IMR-90 (cell line): ENCODE measurements at regions not wholly inside any gene's neighbourhood (a gene's known extent, or its start where the extent isn't known, plus 50 kb on each side); places are given as distances from the start of the nearest gene placed in this dataset.

ENCODE experiments used
- ATAC-seq: fragments of 200-7000 bp; cut with Tn5 transposase; 2 replicates; pipeline ENCODE4 v1.9.1; 2020; ENCODE audit warnings: low read depth, mild to moderate bottlenecking, moderate library complexity
- BruUV-seq: library from RNA; stranded (reverse); fragments of 400-500 nt; replicated peaks from 2 replicates; lab custom pipeline; 2021; lab: Mats Ljungman, UMichigan
- CTCF ChIA-PET: fragments of 300-600 bp; formaldehyde crosslinking; extraction: SDS; loops from one replicate; lab custom pipeline; 2021; ENCODE audit warnings: antibody characterized with exemption; lab: Yijun Ruan, JAX
- POLR2A ChIA-PET: fragments of 300-600 bp; sonication (Branson Sonifier 250); formaldehyde crosslinking; loops from one replicate; lab custom pipeline; 2022; ENCODE audit warnings: antibody characterized with exemption; ENCODE audit not compliant: unreplicated experiment; lab: Charles Lee
- DNase-seq: peaks from one replicate; pipeline ENCODE4 v3.0.0; 2013
- H2AFZ ChIP-seq: replicated peaks from 2 replicates; pipeline ENCODE3; 2013; ENCODE audit warnings: low read length, mild to moderate bottlenecking; ENCODE audit not compliant: poor library complexity
- H2AK5ac ChIP-seq: 2 replicates; pipeline ENCODE4 v1.6.1; 2013; ENCODE audit warnings: low read depth, low read length, inconsistent platforms
- H2AK9ac ChIP-seq: replicated peaks from 2 replicates; pipeline ENCODE3; 2013; ENCODE audit warnings: mild to moderate bottlenecking, low read depth, low read length, moderate library complexity; ENCODE audit not compliant: poor library complexity
- H2BK120ac ChIP-seq: 2 replicates; pipeline ENCODE4 v1.6.1; 2013; ENCODE audit warnings: low read depth, low read length, inconsistent platforms
- H2BK15ac ChIP-seq: 3 replicates; pipeline ENCODE4 v1.6.1; 2013; ENCODE audit warnings: low read depth, low read length, inconsistent platforms
- H2BK20ac ChIP-seq: 2 replicates; pipeline ENCODE4 v1.6.1; 2013; ENCODE audit warnings: low read depth, mild to moderate bottlenecking, inconsistent platforms, low read length, moderate library complexity
- H2BK5ac ChIP-seq: 2 replicates; pipeline ENCODE4 v1.6.1; 2013; ENCODE audit warnings: mild to moderate bottlenecking, low read depth, low read length, inconsistent platforms; ENCODE audit not compliant: poor library complexity, severe bottlenecking
- H3K14ac ChIP-seq: replicated peaks from 2 replicates; pipeline ENCODE4 v1.6.1; 2013; ENCODE audit warnings: low read depth, low read length, inconsistent platforms
- H3K18ac ChIP-seq: 2 replicates; pipeline ENCODE4 v1.6.1; 2013; ENCODE audit warnings: low read depth, low read length, control low read depth
- H3K23ac ChIP-seq: 2 replicates; pipeline ENCODE4 v1.6.1; 2013; ENCODE audit warnings: low read depth, low read length, inconsistent platforms
- H3K27ac ChIP-seq: 2 replicates; pipeline ENCODE4 v1.5.1; 2013; ENCODE audit warnings: mild to moderate bottlenecking, control low read depth, low read length; ENCODE audit not compliant: insufficient read depth
- H3K27me3 ChIP-seq: 2 replicates; pipeline ENCODE4 v1.6.1; 2013; ENCODE audit warnings: low read length; ENCODE audit not compliant: control insufficient read depth, insufficient read depth
- H3K36me3 ChIP-seq: 2 replicates; pipeline ENCODE4 v1.6.1; 2013; ENCODE audit warnings: low read length, mixed read lengths; ENCODE audit not compliant: control insufficient read depth, insufficient read depth
- H3K4ac ChIP-seq: 2 replicates; pipeline ENCODE4 v1.6.1; 2013; ENCODE audit warnings: low read depth, low read length, inconsistent platforms
- H3K4me1 ChIP-seq: 2 replicates; pipeline ENCODE4 v1.6.1; 2013; ENCODE audit warnings: low read length, mixed read lengths; ENCODE audit not compliant: control insufficient read depth, insufficient read depth
- H3K4me2 ChIP-seq: 2 replicates; pipeline ENCODE4 v1.6.1; 2013; ENCODE audit warnings: low read depth, mild to moderate bottlenecking, control low read depth, low read length, moderate library complexity
- H3K4me3 ChIP-seq: 2 replicates; pipeline ENCODE4 v1.5.1; 2013; ENCODE audit warnings: low read depth, mild to moderate bottlenecking, control low read depth, low read length, moderate library complexity; ENCODE audit not compliant: insufficient read depth
- H3K56ac ChIP-seq: 2 replicates; pipeline ENCODE4 v1.6.1; 2013; ENCODE audit warnings: low read length, inconsistent platforms; ENCODE audit not compliant: insufficient read depth; ENCODE audit errors: extremely low read depth
- H3K79me1 ChIP-seq, 2 experiments: 2 replicates each; pipeline ENCODE4 v1.6.1; 2013; ENCODE audit warnings: low read length in 2 of 2, inconsistent platforms in 1 of 2, low read depth in 1 of 2
- H3K9ac ChIP-seq: 2 replicates; pipeline ENCODE4 v1.6.1; 2013; ENCODE audit warnings: low read depth, low read length, control low read depth
- H3K9me1 ChIP-seq: 2 replicates; pipeline ENCODE4 v1.6.1; 2013; ENCODE audit warnings: low read length, inconsistent platforms; ENCODE audit not compliant: insufficient read depth
- H3K9me3 ChIP-seq: 2 replicates; pipeline ENCODE4 v1.6.1; 2013; ENCODE audit warnings: low read length; ENCODE audit not compliant: control insufficient read depth, insufficient read depth
- H4K20me1 ChIP-seq: 2 replicates; pipeline ENCODE4 v1.6.1; 2013; ENCODE audit warnings: low read length, inconsistent platforms; ENCODE audit not compliant: insufficient read depth
- H4K5ac ChIP-seq: 2 replicates; pipeline ENCODE4 v1.6.1; 2013; ENCODE audit warnings: mild to moderate bottlenecking, low read depth, low read length, control low read depth
- H4K8ac ChIP-seq, 2 experiments: 2 replicates each; pipeline ENCODE4 v1.6.1; 2013; ENCODE audit warnings: low read depth in 2 of 2, low read length in 2 of 2, control low read depth in 1 of 2, inconsistent platforms in 1 of 2
- H4K91ac ChIP-seq: 2 replicates; pipeline ENCODE4 v1.6.1; 2013; ENCODE audit warnings: low read depth, low read length, inconsistent platforms; ENCODE audit not compliant: insufficient read depth
- CEBPB ChIP-seq: IDR thresholded peaks from 2 replicates; pipeline ENCODE4 v1.6.1; 2012; ENCODE audit warnings: low read depth, low read length, improper control_type of control experiment
- FOS ChIP-seq: fragments of 150-350 bp; IDR thresholded peaks from 2 replicates; pipeline ENCODE4 v1.6.1; 2016; ENCODE audit warnings: low read depth, low read length
- MAFK ChIP-seq: IDR thresholded peaks from 2 replicates; pipeline ENCODE4 v1.6.1; 2012; ENCODE audit warnings: low read depth, low read length, improper control_type of control experiment
- MAZ ChIP-seq: IDR thresholded peaks from 2 replicates; pipeline ENCODE4 v1.6.1; 2012; ENCODE audit warnings: low read depth, mild to moderate bottlenecking, low read length, improper control_type of control experiment, moderate library complexity, borderline replicate concordance
- NFE2L2 ChIP-seq: fragments of 150-350 bp; IDR thresholded peaks from 2 replicates; pipeline ENCODE4 v1.6.1; 2016; ENCODE audit warnings: low read depth, mild to moderate bottlenecking, low read length
- RCOR1 ChIP-seq: IDR thresholded peaks from 2 replicates; pipeline ENCODE4 v1.6.1; 2012; ENCODE audit warnings: mild to moderate bottlenecking, low read length, improper control_type of control experiment; ENCODE audit not compliant: insufficient replicate concordance
- SMC3 ChIP-seq: fragments of 150-350 bp; IDR thresholded peaks from 2 replicates; pipeline ENCODE4 v1.6.1; 2016; ENCODE audit warnings: low read depth, mild to moderate bottlenecking, antibody characterized with exemption, low read length, moderate library complexity
- WGBS, 2 experiments: methylation state at CpG; one replicate each; pipeline versions ENCODE4 v1.1.5 to v1.1.7; 2013; ENCODE audit warnings: missing lambda C conversion rate in 2 of 2; ENCODE audit not compliant: insufficient read length in 1 of 2; ENCODE audit errors: extremely low coverage in 2 of 2; 5-methylcytosine and 5-hydroxymethylcytosine counted together
- dilution Hi-C: fragments of 300-500 bp; cut with HindIII; formaldehyde crosslinking; loops from one replicate; pipeline ENCODE4 v1.14.3; 2018; ENCODE audit warnings: low sequenced_read_pairs; ENCODE audit not compliant: unreplicated experiment
- in situ Hi-C: fragments of 300-500 bp; cut with MboI; formaldehyde crosslinking; loops from 3 replicates; pipeline ENCODE4 v1.14.3; 2019; ENCODE audit warnings: low sequenced_read_pairs, inconsistent platforms, mixed read lengths
- intact Hi-C: fragments of 100-400 bp; cut with micrococcal nuclease; formaldehyde crosslinking; loops from 2 replicates; pipeline ENCODE4 v1.10.0; 2022

DNA sequence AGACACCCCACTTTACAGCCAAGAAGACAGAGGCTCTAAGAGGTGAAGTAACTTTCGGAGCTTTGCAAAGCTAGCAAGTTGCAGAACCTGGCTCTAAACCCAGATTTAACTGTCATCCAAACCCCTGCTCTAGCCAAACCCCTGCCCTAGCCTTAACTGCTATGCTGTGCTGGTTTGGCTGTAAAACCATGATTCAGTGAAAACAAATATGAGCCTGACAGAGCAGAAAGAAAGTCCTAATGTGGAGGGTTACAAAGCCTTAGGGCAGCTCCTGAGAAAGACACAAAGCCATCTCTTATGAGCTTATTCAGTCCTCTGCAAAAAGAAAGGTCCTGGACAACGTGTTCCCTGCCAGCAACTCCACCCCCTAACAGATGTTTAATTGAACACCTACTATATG is 172.8 kb downstream of the KATNAL1 start:
- ChIA-PET CTCF (interaction anchor here (0.6 to 1.6 kb wide), 2 partner anchors 9 to 520 kb away, joined by 3 to 4 read pairs; no protein-coding TSS in a partner anchor), POLR2A (no interaction called here)
- WGBS, 2 experiments: no CpG with 5 or more reads among the region's 2 CpGs
- no peak overlapping the region for H3K23ac ChIP-seq
- no peaks in the 10 kb centered on the region for H3K79me1 ChIP-seq
- TF ChIP-seq CEBPB (no peak), SMC3 (no peak), MAZ (no peak), FOS (no peak), MAFK (no peak), NFE2L2 (no peak), RCOR1 (no peak)
- H4K8ac ChIP-seq: no peak overlapping the region
- no peak overlapping the region for H4K91ac ChIP-seq
- H3K9ac ChIP-seq: no peak overlapping the region
- in situ Hi-C loops (loop anchor here (10.0 to 25.0 kb wide), 3 partner anchors 310 to 903 kb away; no protein-coding TSS in a partner anchor), dilution Hi-C loops (no loop called here), intact Hi-C loops (loop anchor here (5.0 to 10.0 kb wide), 9 partner anchors 170 to 908 kb away; partner anchors contain the start of gene KATNAL1)
- no peak overlapping the region for H3K27ac ChIP-seq
- H3K4me3 ChIP-seq: no peak overlapping the region
- H4K20me1 ChIP-seq: no peaks in the 10 kb centered on the region
- H2BK20ac ChIP-seq: no peak overlapping the region
- H3K27me3 ChIP-seq: 0 out of 2 replicates have a peak, but pooled peaks cover 2% of the 10 kb centered on the region
- no peak overlapping the region for H4K5ac ChIP-seq
- no peak overlapping the region for H3K4me2 ChIP-seq
- H2AK5ac ChIP-seq: no peak overlapping the region
- H3K14ac ChIP-seq: no peak overlapping the region
- peaks cover 10% of the 10 kb centered on the region for H3K4me1 ChIP-seq
- DNase-seq (no peak), ATAC-seq (no peak)
- H3K18ac ChIP-seq: no peak overlapping the region
- H2BK5ac ChIP-seq: no peak overlapping the region
- no peaks in the 10 kb centered on the region for H3K9me3 ChIP-seq
- no TSS peak for BruUV-seq
- H3K9me1 ChIP-seq: no peaks in the 10 kb centered on the region; the same call in 1 of the 2 replicates
- H3K36me3 ChIP-seq: no peaks in the 10 kb centered on the region
- no peak overlapping the region for H2AK9ac ChIP-seq
- H2BK15ac ChIP-seq: no peak overlapping the region
- H3K4ac ChIP-seq: no peak overlapping the region
- no peak overlapping the region for H2AFZ ChIP-seq
- no peak overlapping the region for H3K56ac ChIP-seq
- no peak overlapping the region for H2BK120ac ChIP-seq
